ENCODE measurements at regions not wholly inside any gene's neighbourhood (a gene's known extent, or its start where the extent isn't known, plus 50 kb on each side); places are given as distances from the start of the nearest gene placed in this dataset.
A peak's percentile ranks its signal among the peaks of the same experiment; 100 is the strongest.

DNA sequence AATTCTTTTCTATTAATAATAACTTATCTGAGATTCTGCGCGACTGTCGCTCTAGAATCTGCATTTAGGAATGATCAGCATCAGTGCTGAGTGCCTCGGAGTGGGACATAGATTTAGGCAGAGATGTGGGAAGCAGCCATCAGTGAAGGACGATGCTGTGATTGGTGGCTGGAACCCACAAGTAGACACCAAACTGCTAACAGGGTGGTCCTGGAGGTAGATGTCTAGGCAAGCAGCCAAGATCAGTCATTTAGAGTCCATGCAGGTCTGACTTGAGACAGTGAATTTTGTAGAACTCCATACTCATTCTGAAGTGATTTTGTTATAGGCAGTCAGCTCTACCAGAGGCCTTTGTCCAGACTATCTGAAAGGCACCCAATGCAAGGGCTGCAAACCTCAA is 51.8 kb upstream of the LYST start:
- intact Hi-C loops (cut with DNase I): no loop called here
- H3K4me3 ChIP-seq: no peak overlapping the region
- peak overlapping the region; percentile 72 to 89 for H3K27ac ChIP-seq

DNA sequence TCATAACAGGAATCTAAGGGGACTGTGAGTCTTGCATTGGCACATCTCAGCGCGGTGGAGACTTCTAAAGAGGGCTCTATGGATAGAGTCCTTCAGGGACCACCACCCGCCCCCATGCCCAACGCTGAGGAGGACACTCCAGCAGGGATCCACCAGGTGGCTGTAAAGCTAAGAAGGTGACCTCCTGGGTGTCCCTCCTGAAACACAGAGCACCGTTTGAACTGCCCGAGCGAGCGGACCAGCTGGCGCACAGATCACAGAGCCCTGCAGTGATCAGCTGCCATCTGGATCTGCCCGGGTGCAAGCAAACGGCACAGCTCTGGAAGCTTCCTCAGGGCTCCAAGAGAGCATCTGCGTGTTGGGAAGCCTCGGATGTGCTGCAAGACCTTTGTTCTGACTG is 51.3 kb upstream of the LYST start:
- Histone ChIP-seq H3K9me3 (no peaks in the 10 kb centered on the region), H3K4me1 (peaks cover 4 to 8% of the 10 kb centered on the region in 2 donors), H3K4me3 (no peak overlapping the region), H3K27ac (peak overlapping the region; percentile 72 to 89), H3K27me3 (no peaks in the 10 kb centered on the region), H3K36me3 (no peaks in the 10 kb centered on the region)
- TF ChIP-seq, protein P1, sequence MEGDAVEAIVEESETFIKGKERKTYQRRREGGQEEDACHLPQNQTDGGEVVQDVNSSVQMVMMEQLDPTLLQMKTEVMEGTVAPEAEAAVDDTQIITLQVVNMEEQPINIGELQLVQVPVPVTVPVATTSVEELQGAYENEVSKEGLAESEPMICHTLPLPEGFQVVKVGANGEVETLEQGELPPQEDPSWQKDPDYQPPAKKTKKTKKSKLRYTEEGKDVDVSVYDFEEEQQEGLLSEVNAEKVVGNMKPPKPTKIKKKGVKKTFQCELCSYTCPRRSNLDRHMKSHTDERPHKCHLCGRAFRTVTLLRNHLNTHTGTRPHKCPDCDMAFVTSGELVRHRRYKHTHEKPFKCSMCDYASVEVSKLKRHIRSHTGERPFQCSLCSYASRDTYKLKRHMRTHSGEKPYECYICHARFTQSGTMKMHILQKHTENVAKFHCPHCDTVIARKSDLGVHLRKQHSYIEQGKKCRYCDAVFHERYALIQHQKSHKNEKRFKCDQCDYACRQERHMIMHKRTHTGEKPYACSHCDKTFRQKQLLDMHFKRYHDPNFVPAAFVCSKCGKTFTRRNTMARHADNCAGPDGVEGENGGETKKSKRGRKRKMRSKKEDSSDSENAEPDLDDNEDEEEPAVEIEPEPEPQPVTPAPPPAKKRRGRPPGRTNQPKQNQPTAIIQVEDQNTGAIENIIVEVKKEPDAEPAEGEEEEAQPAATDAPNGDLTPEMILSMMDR (IDR thresholded peaks at IDR 0.05): no peak
- intact Hi-C loops (cut with DNase I): no loop called here
- peak in 1 of 2 donors; percentile 63 for DNase-seq (ENCODE audit: low spot score in 2 of 2)

More for the DNA sequence above, 51.8 kb upstream of the LYST start:
- TF ChIP-seq, protein P1 (IDR thresholded peaks at IDR 0.05): no peak
- Histone ChIP-seq H3K4me1 (peaks cover 4 to 8% of the 10 kb centered on the region in 2 donors), H3K36me3 (no peaks in the 10 kb centered on the region), H3K27me3 (no peaks in the 10 kb centered on the region), H3K9me3 (no peaks in the 10 kb centered on the region)
- DNase-seq (ENCODE audit: low spot score in 2 of 2): no peak

DNA sequence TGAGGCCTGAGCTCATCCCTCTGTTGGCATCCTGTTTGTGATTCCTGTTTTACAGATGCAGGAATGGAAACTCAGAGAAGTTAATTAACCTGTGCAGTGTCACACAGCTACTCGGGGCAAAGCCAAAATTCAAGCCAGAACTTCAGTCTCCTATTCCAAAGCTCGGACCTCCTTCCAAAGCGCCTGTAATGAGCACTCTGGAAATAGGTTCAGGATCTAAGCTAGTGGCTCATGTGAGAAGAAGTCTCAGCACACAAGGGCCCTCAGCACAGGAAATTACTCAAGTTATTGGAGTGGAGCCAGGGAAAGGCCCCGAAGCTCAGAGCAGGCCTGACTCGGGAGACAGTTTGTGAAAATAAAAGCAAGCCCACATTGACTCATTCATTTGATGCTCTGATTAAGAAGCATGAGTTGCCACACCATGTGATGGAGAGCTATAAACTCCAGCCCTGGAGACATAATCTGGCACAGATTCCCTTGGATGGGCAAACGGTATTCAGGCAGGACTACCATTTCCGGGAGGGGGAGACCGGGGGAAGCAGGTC is 50.6 kb upstream of the LYST start:
- peak overlapping the region; percentile 72 to 89 for H3K27ac ChIP-seq

More for the DNA sequence above, 50.6 kb upstream of the LYST start:
- peaks cover 4 to 8% of the 10 kb centered on the region in 2 donors for H3K4me1 ChIP-seq
- no peaks in the 10 kb centered on the region for H3K36me3 ChIP-seq
- no peak overlapping the region for H3K4me3 ChIP-seq
- TF ChIP-seq, protein P1 (IDR thresholded peaks at IDR 0.05): no peak
- no peaks in the 10 kb centered on the region for H3K27me3 ChIP-seq
- DNase-seq (ENCODE audit: low spot score in 2 of 2): peak; percentile 72 to 94
- no peaks in the 10 kb centered on the region for H3K9me3 ChIP-seq
- intact Hi-C loops (cut with DNase I): loop anchor here (1.0 kb wide), 1 partner anchor 8 kb away; no protein-coding TSS in a partner anchor
